Neuronal stem cell (in vitro differentiated cells): ENCODE measurements at regions not wholly inside any gene's neighbourhood (a gene's known extent, or its start where the extent isn't known, plus 50 kb on each side); places are given as distances from the start of the nearest gene placed in this dataset.

Experiments used
- DNase-seq: peaks from one replicate; pipeline ENCODE4 v3.0.0-alpha.2; 2013; ENCODE audit warnings: low spot score
- H2AFZ ChIP-seq: one replicate; pipeline ENCODE4 v1.6.1; 2013; ENCODE audit warnings: mild to moderate bottlenecking, low read length, inconsistent platforms
- H2AK5ac ChIP-seq: 2 replicates; pipeline ENCODE4 v1.6.1; 2013; ENCODE audit warnings: low read depth, mild to moderate bottlenecking, inconsistent platforms, low read length, moderate library complexity, mixed read lengths
- H2BK120ac ChIP-seq: 2 replicates; pipeline ENCODE4 v1.6.1; 2013; ENCODE audit warnings: low read depth, mild to moderate bottlenecking, inconsistent platforms, low read length, moderate library complexity, mixed read lengths
- H2BK12ac ChIP-seq: one replicate; pipeline ENCODE4 v1.6.1; 2013; ENCODE audit warnings: low read length, inconsistent platforms
- H2BK15ac ChIP-seq: 2 replicates; pipeline ENCODE4 v1.6.1; 2013; ENCODE audit warnings: mild to moderate bottlenecking, low read length, inconsistent platforms, mixed read lengths
- H2BK5ac ChIP-seq: one replicate; pipeline ENCODE4 v1.6.1; 2013; ENCODE audit warnings: inconsistent platforms, mild to moderate bottlenecking, low read length, moderate library complexity
- H3K14ac ChIP-seq: one replicate; pipeline ENCODE4 v1.6.1; 2013; ENCODE audit warnings: low read length, inconsistent platforms
- H3K18ac ChIP-seq: 2 replicates; pipeline ENCODE4 v1.6.1; 2013; ENCODE audit warnings: low read length, inconsistent platforms
- H3K23ac ChIP-seq: 2 replicates; pipeline ENCODE4 v1.6.1; 2013; ENCODE audit warnings: low read depth, mild to moderate bottlenecking, mixed read lengths, low read length, inconsistent platforms; ENCODE audit not compliant: poor library complexity
- H3K27ac ChIP-seq: replicated peaks from 3 replicates; pipeline ENCODE4 v1.5.1; 2013; ENCODE audit warnings: low read length, inconsistent platforms
- H3K27me3 ChIP-seq, 3 experiments: 2 replicates each; pipeline ENCODE4 v1.6.1; 2013; ENCODE audit warnings: low read length in 3 of 3, mild to moderate bottlenecking in 2 of 3, inconsistent platforms in 1 of 3, low read depth in 1 of 3, mixed read lengths in 1 of 3, moderate library complexity in 1 of 3; ENCODE audit not compliant: control insufficient read depth in 3 of 3, insufficient read depth in 3 of 3
- H3K36me3 ChIP-seq, 2 donors: replicated peaks in 1 of 2; 2 replicates each; pipeline ENCODE4 v1.6.1; 2013; ENCODE audit warnings: low read length in 2 of 2; ENCODE audit not compliant: control insufficient read depth in 2 of 2, insufficient read depth in 2 of 2
- H3K4ac ChIP-seq: 2 replicates; pipeline ENCODE4 v1.6.1; 2013; ENCODE audit warnings: inconsistent platforms, mild to moderate bottlenecking, low read length, moderate library complexity
- H3K4me1 ChIP-seq, 2 donors: 1 replicate in 1 of 2; 2 replicates in 1 of 2; pipeline ENCODE4 v1.6.1; 2013; ENCODE audit warnings: low read length in 2 of 2, low read depth in 1 of 2; ENCODE audit not compliant: control insufficient read depth in 2 of 2, insufficient read depth in 1 of 2
- H3K4me2 ChIP-seq: one replicate; pipeline ENCODE4 v1.6.1; 2013; ENCODE audit warnings: mild to moderate bottlenecking, low read length, inconsistent platforms; ENCODE audit not compliant: insufficient read depth, poor library complexity, severe bottlenecking
- H3K4me3 ChIP-seq, 2 donors: 2 replicates each; pipeline ENCODE4 v1.5.1; 2013; ENCODE audit warnings: low read length in 2 of 2, mild to moderate bottlenecking in 2 of 2, inconsistent platforms in 1 of 2, moderate library complexity in 1 of 2
- H3K79me1 ChIP-seq: one replicate; pipeline ENCODE4 v1.6.1; 2013; ENCODE audit warnings: low read depth, mild to moderate bottlenecking, inconsistent platforms, low read length, moderate library complexity
- H3K9ac ChIP-seq: one replicate; pipeline ENCODE4 v1.6.1; 2013; ENCODE audit warnings: mild to moderate bottlenecking, low read depth, low read length, inconsistent platforms; ENCODE audit not compliant: poor library complexity
- H3K9me3 ChIP-seq, 2 donors: replicated peaks in 1 of 2; 2 replicates each; pipeline versions ENCODE3 to v1.6.1; 2013; ENCODE audit warnings: low read length in 2 of 2, mild to moderate bottlenecking in 2 of 2, inconsistent platforms in 1 of 2, low read depth in 1 of 2, mixed read lengths in 1 of 2, moderate library complexity in 1 of 2; ENCODE audit not compliant: control insufficient read depth in 2 of 2, insufficient read depth in 1 of 2
- H4K8ac ChIP-seq: one replicate; pipeline ENCODE4 v1.6.1; 2013; ENCODE audit warnings: low read depth, mild to moderate bottlenecking, inconsistent platforms, low read length, moderate library complexity
- H4K91ac ChIP-seq: one replicate; pipeline ENCODE4 v1.6.1; 2013; ENCODE audit warnings: low read length, low read depth, mild to moderate bottlenecking, inconsistent platforms; ENCODE audit not compliant: poor library complexity
- WGBS, 2 donors: extraction: QIAGEN DNeasy Blood & Tissue Kit; methylation state at CpG; one replicate each; pipeline ENCODE4 v1.1.7; 2013; ENCODE audit warnings: missing lambda C conversion rate in 2 of 2, mixed read lengths in 1 of 2; ENCODE audit not compliant: insufficient read length in 2 of 2, insufficient replicate concordance in 1 of 2; ENCODE audit errors: extremely low coverage in 2 of 2; 5-methylcytosine and 5-hydroxymethylcytosine counted together

- Histone ChIP-seq H3K14ac (no peak overlapping the region), H3K18ac (peak overlapping the region; percentile 13), H3K9me3 (no peaks in the 10 kb centered on the region), H3K4me2 (no peak overlapping the region), H3K36me3 (no peaks in the 10 kb centered on the region), H2BK5ac (no peak overlapping the region), H3K27ac (no peak overlapping the region), H3K9ac (no peak overlapping the region), H3K4ac (no peak overlapping the region), H3K23ac (no peak overlapping the region), H3K79me1 (no peaks in the 10 kb centered on the region), H4K91ac (no peak overlapping the region), H2AK5ac (no peak overlapping the region), H3K4me3 (no peak overlapping the region), H4K8ac (no peak overlapping the region), H2BK120ac (no peak overlapping the region), H3K4me1 (no peaks in the 10 kb centered on the region), H3K27me3 (no peaks in the 10 kb centered on the region), H2BK15ac (no peak overlapping the region), H2AFZ (no peak overlapping the region), H2BK12ac (no peak overlapping the region)
- DNase-seq = no peak
- no CpG with 5 or more reads among the region's 11 CpGs for WGBS, 2 donors
These were observed 463.0 kb upstream of the MYT1L start for GRCh38 chr2:2793925-2794560.

- H3K4me3 ChIP-seq = no peak overlapping the region
- no peak overlapping the region for H3K18ac ChIP-seq
- no peak overlapping the region for H3K4ac ChIP-seq
- no peak overlapping the region for H3K14ac ChIP-seq
- no peaks in the 10 kb centered on the region for H3K36me3 ChIP-seq
- peaks cover 0 to 3% of the 10 kb centered on the region in 2 donors for H3K4me1 ChIP-seq
- no peak overlapping the region for H4K91ac ChIP-seq
- H2BK15ac ChIP-seq = no peak overlapping the region
- WGBS, 2 donors = no CpG with 5 or more reads among the region's 17 CpGs
- no peak overlapping the region for H3K9ac ChIP-seq
- no peak overlapping the region for H3K4me2 ChIP-seq
- DNase-seq = no peak
- no peak overlapping the region for H2AFZ ChIP-seq
- no peak overlapping the region for H2BK12ac ChIP-seq
- no peak overlapping the region for H3K27ac ChIP-seq
- H2AK5ac ChIP-seq = no peak overlapping the region
- no peaks in the 10 kb centered on the region for H3K27me3 ChIP-seq
- no peak overlapping the region for H4K8ac ChIP-seq
- no peaks in the 10 kb centered on the region for H3K79me1 ChIP-seq
- no peak overlapping the region for H2BK5ac ChIP-seq
- no peak overlapping the region for H3K23ac ChIP-seq
- H3K9me3 ChIP-seq = no peaks in the 10 kb centered on the region
- H2BK120ac ChIP-seq = no peak overlapping the region
These were observed 462.4 kb upstream of the MYT1L start for GRCh38 chr2:2793514-2793913.

- DNase-seq = no peak
- H2BK15ac ChIP-seq = peak overlapping the region; percentile 22
- H3K27ac ChIP-seq = no peak overlapping the region
- no CpG with 5 or more reads among the region's 15 CpGs for WGBS, 2 donors
- H3K79me1 ChIP-seq = no peaks in the 10 kb centered on the region
- peaks cover 0 to 12% of the 10 kb centered on the region in 2 donors for H3K4me1 ChIP-seq
- no peak overlapping the region for H3K4me3 ChIP-seq
- H3K23ac ChIP-seq = no peak overlapping the region
- peak overlapping the region; percentile 79 for H3K14ac ChIP-seq
- no peaks in the 10 kb centered on the region for H3K36me3 ChIP-seq
- H4K91ac ChIP-seq = no peak overlapping the region
- H2BK120ac ChIP-seq = no peak overlapping the region
- H3K9me3 ChIP-seq = no peaks in the 10 kb centered on the region
- H3K4ac ChIP-seq = peak overlapping the region; percentile 72
- H2AFZ ChIP-seq = no peak overlapping the region
- H3K4me2 ChIP-seq = no peak overlapping the region
- no peak overlapping the region for H2BK5ac ChIP-seq
- H2BK12ac ChIP-seq = no peak overlapping the region
- H3K9ac ChIP-seq = no peak overlapping the region
- peak overlapping the region; percentile 63 for H2AK5ac ChIP-seq
- H3K18ac ChIP-seq = no peak overlapping the region
- no peak overlapping the region for H4K8ac ChIP-seq
- H3K27me3 ChIP-seq = no peaks in the 10 kb centered on the region
These were observed 460.5 kb upstream of the MYT1L start for GRCh38 chr2:2791606-2792005.

DNA sequence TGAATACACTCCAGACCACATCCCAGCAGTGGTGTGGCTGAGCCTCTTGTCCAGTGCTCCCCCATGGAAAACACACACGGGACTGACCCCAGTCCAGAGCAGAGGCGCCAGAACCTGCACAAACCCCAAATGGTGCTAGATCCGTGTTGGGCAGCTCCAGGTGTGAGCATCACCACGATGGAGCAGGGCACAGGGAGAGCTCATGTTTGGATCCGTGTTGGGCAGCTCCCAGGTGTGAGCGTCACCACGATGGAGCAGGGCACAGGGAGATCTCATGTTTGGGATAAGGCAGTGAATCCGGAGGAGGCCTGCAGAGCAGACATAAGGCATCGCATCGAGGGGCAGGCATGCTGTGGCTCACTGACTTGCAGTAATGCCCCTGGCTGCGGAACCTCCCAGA lies 460.0 kb upstream of the MYT1L start:
- Histone ChIP-seq H3K23ac (no peak overlapping the region), H3K4me3 (no peak overlapping the region), H2AK5ac (peak overlapping the region; percentile 20), H2BK15ac (no peak overlapping the region), H3K79me1 (no peaks in the 10 kb centered on the region), H3K14ac (peak overlapping the region; percentile 5), H3K27me3 (no peaks in the 10 kb centered on the region), H2BK5ac (no peak overlapping the region), H2BK12ac (no peak overlapping the region), H3K18ac (no peak overlapping the region), H3K4me2 (no peak overlapping the region), H4K8ac (no peak overlapping the region), H3K4me1 (peaks cover 0 to 12% of the 10 kb centered on the region in 2 donors), H3K36me3 (no peaks in the 10 kb centered on the region), H2AFZ (no peak overlapping the region), H2BK120ac (no peak overlapping the region), H3K9me3 (no peaks in the 10 kb centered on the region), H4K91ac (no peak overlapping the region), H3K9ac (no peak overlapping the region), H3K27ac (no peak overlapping the region), H3K4ac (no peak overlapping the region)
- DNase-seq = no peak
- no CpG with 5 or more reads among the region's 11 CpGs for WGBS, 2 donors
